OCI-LY1 (cell line): ENCODE measurements at regions not wholly inside any gene's neighbourhood (a gene's known extent, or its start where the extent isn't known, plus 50 kb on each side); places are given as distances from the start of the nearest gene placed in this dataset.
"Not testable (repeated sequence)": the region's sequence is repeated elsewhere in the genome, so short reads cannot be mapped to it uniquely, and the experiment has no call there.

ENCODE experiments used
- H2AFZ ChIP-seq: fragments of 200-600 bp; sonication (generic), shearing (Covaris generic); 2 replicates; pipeline ENCODE4 v1.6.0; 2014; ENCODE audit warnings: antibody characterized with exemption, mild to moderate bottlenecking, low read length
- H3F3A ChIP-seq: fragments of 200-600 bp; sonication (generic), shearing (Covaris generic); 2 replicates; pipeline ENCODE4 v1.6.0; 2014; ENCODE audit warnings: mild to moderate bottlenecking, antibody characterized with exemption, low read length, moderate library complexity; ENCODE audit not compliant: insufficient read depth
- H3K27ac ChIP-seq: fragments of 200-600 bp; sonication (generic); 2 replicates; pipeline ENCODE4 v1.5.1; 2014; ENCODE audit warnings: low read length, mixed run types, mild to moderate bottlenecking, low read depth; ENCODE audit not compliant: poor library complexity, severe bottlenecking
- H3K27me3 ChIP-seq: fragments of 200-600 bp; sonication (generic); 2 replicates; pipeline ENCODE4 v1.6.0; 2014; ENCODE audit warnings: antibody characterized with exemption, mild to moderate bottlenecking, low read length, moderate library complexity; ENCODE audit not compliant: insufficient read depth
- H3K36me3 ChIP-seq: fragments of 200-600 bp; sonication (generic); 2 replicates; pipeline ENCODE4 v1.6.1; 2014; ENCODE audit warnings: mild to moderate bottlenecking, antibody characterized with exemption, low read length, moderate library complexity, mixed read lengths; ENCODE audit not compliant: insufficient read depth
- H3K4me1 ChIP-seq: fragments of 200-600 bp; sonication (generic); 2 replicates; pipeline ENCODE4 v1.5.1; 2014; ENCODE audit warnings: mild to moderate bottlenecking, low read length, moderate library complexity; ENCODE audit not compliant: insufficient read depth, severe bottlenecking
- H3K4me2 ChIP-seq: fragments of 200-600 bp; sonication (generic), shearing (Covaris generic); 2 replicates; pipeline ENCODE4 v1.6.1; 2014; ENCODE audit warnings: low read length
- H3K4me3 ChIP-seq: fragments of 200-600 bp; sonication (generic); 2 replicates; pipeline ENCODE4 v1.5.1; 2014; ENCODE audit warnings: low read length, low read depth, mild to moderate bottlenecking, mixed read lengths; ENCODE audit not compliant: poor library complexity, severe bottlenecking
- H3K79me2 ChIP-seq: fragments of 200-600 bp; shearing (Covaris generic); 2 replicates; pipeline ENCODE4 v1.6.1; 2016; ENCODE audit warnings: mixed run types, low read length, mixed read lengths; ENCODE audit not compliant: insufficient read depth
- H3K9ac ChIP-seq: fragments of 200-600 bp; sonication (generic), shearing (Covaris generic); 2 replicates; pipeline ENCODE4 v1.6.1; 2014; ENCODE audit warnings: mild to moderate bottlenecking, low read length, mixed read lengths
- H3K9me2 ChIP-seq: fragments of 200-600 bp; sonication (generic), shearing (Covaris generic); 2 replicates; pipeline ENCODE4 v1.6.1; 2014; ENCODE audit warnings: low read depth, mild to moderate bottlenecking, low read length, mixed read lengths
- H3K9me3 ChIP-seq: fragments of 200-600 bp; shearing (Covaris generic); 2 replicates; pipeline ENCODE4 v1.6.1; 2014; ENCODE audit warnings: low read length, mixed read lengths
- H4K20me1 ChIP-seq: fragments of 200-600 bp; sonication (generic), shearing (Covaris generic); 2 replicates; pipeline ENCODE4 v1.6.0; 2016; ENCODE audit warnings: mild to moderate bottlenecking, low read length; ENCODE audit not compliant: insufficient read depth
- EZH2 ChIP-seq: fragments of 200-600 bp; sonication (generic), shearing (Covaris generic); IDR thresholded peaks from 2 replicates; pipeline ENCODE4 v1.8.0; 2017; ENCODE audit warnings: borderline replicate concordance, mixed run types, mild to moderate bottlenecking, antibody characterized with exemption, low read length, moderate library complexity, mixed read lengths
- TF ChIP-seq, protein P1 (sequence below): fragments of 200-600 bp; sonication (generic), shearing (Covaris generic); IDR thresholded peaks from 2 replicates; pipeline ENCODE4 v1.5.1; 2017; ENCODE audit warnings: mild to moderate bottlenecking, antibody characterized with exemption, low read length, moderate library complexity, mixed read lengths

DNA sequence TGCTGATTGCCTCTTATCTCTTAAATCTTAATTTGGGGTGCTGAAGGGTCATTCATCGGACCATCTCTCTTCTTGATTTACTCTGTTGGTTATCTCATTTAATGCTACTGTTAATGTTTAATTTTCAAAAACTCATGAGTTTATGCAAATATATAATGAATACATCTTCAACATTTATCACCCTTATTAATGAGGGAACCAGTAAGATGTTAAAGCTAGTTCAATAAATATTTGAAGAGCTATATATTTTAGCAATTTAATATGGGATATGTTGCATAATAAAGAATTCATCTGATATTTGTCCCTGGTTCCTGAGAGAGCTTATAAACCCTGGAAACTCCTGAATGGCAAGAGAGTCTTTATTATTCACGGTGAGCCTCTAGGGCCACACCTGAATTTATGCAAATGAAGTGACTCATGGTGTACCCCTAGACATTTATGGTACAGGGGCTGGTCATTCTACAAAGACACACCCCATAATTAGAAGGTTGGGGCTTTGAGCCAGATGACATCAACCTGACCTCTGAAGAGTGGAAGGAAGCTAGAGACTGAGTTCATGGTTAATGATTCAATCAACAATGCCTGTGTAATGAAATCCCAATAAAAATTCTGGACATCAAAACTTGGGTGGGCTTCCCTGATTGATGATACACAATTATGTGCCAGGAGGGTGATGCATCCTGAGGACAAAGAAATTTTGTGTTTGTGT, 339.5 kb upstream of the ZNF608 start:
- Histone ChIP-seq H3K36me3 (no peaks in the 10 kb centered on the region), H3K4me1 (no peaks in the 10 kb centered on the region), H2AFZ (no peak overlapping the region), H3K9me2 (no peaks in the 10 kb centered on the region), H3K9ac (no peak overlapping the region), H4K20me1 (no peaks in the 10 kb centered on the region), H3K27ac (no peak overlapping the region), H3K9me3 (0 out of 2 replicates have a peak, but pooled peaks cover 5% of the 10 kb centered on the region), H3K27me3 (no peaks in the 10 kb centered on the region), H3F3A (no peaks in the 10 kb centered on the region), H3K79me2 (no peaks in the 10 kb centered on the region), H3K4me3 (no peak overlapping the region), H3K4me2 (no peak overlapping the region)
- TF ChIP-seq, protein P1, sequence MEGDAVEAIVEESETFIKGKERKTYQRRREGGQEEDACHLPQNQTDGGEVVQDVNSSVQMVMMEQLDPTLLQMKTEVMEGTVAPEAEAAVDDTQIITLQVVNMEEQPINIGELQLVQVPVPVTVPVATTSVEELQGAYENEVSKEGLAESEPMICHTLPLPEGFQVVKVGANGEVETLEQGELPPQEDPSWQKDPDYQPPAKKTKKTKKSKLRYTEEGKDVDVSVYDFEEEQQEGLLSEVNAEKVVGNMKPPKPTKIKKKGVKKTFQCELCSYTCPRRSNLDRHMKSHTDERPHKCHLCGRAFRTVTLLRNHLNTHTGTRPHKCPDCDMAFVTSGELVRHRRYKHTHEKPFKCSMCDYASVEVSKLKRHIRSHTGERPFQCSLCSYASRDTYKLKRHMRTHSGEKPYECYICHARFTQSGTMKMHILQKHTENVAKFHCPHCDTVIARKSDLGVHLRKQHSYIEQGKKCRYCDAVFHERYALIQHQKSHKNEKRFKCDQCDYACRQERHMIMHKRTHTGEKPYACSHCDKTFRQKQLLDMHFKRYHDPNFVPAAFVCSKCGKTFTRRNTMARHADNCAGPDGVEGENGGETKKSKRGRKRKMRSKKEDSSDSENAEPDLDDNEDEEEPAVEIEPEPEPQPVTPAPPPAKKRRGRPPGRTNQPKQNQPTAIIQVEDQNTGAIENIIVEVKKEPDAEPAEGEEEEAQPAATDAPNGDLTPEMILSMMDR: no peak
- no peak for TF ChIP-seq EZH2

DNA sequence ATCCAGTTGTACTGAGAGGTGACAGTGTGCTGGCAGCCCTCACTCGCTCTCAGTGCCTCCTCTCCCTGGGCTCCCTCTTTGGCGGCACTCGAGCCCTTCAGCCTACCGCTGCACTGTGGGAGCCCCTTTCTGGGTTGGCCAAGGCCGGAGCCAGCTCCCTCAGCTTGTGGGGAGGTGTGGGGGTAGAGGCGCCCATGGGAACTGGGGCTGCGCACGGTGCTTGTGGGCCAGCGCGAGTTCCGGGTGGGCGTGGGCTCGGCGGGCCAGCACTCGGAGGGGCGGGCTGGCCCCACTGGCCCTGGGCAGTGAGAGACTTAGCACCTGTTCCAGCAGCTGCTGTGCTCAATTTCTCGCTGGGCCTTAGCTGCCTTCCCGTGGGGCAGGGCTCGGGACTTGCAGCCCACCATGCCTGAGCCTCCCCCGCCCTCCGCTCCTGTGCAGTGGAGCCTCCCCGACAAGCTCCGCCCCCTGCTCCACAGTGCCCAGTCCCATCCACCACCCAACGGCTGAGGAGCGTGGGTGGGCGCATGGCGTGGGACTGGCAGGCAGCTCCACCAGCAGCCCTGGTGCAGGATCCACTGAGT, 342.2 kb upstream of the ZNF608 start:
- Histone ChIP-seq H3K27ac (no peak overlapping the region), H3K27me3 (no peaks in the 10 kb centered on the region), H3K4me1 (no peaks in the 10 kb centered on the region), H3K4me3 (no peak overlapping the region), H3K9me3 (0 out of 2 replicates have a peak, but pooled peaks cover 5% of the 10 kb centered on the region), H4K20me1 (no peaks in the 10 kb centered on the region), H2AFZ (no peak overlapping the region), H3K9ac (no peak overlapping the region), H3K79me2 (no peaks in the 10 kb centered on the region), H3F3A (no peaks in the 10 kb centered on the region), H3K4me2 (no peak overlapping the region), H3K9me2 (no peaks in the 10 kb centered on the region), H3K36me3 (no peaks in the 10 kb centered on the region)
- TF ChIP-seq, protein P1: no peak
- no peak for TF ChIP-seq EZH2

DNA sequence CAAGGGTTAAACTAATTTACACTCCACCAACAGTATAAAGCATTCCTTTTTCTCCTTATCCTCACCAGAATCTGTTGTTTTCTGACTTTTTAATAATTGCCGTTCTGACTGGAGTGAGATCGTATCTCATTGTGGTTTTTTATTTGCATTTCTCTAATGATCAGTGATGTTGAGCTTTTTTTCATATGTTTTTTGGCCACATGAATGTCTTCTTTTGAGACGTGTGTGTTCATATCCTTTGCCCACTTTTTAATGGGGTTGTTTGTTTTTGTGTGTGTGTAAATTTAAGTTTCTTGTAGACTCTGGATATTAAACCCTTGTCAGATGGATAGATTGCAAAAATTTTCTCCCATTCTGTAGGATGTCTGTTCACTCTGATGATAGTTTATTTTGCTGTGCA, 345.7 kb upstream of the ZNF608 start:
- not testable (repeated sequence) for H3K4me2 ChIP-seq, H3K9me3 ChIP-seq, H3K4me1 ChIP-seq, H4K20me1 ChIP-seq, H3K9ac ChIP-seq, H3K79me2 ChIP-seq, H3K27me3 ChIP-seq, H3K4me3 ChIP-seq, H3K9me2 ChIP-seq, H3K27ac ChIP-seq, H3F3A ChIP-seq, H2AFZ ChIP-seq, H3K36me3 ChIP-seq

DNA sequence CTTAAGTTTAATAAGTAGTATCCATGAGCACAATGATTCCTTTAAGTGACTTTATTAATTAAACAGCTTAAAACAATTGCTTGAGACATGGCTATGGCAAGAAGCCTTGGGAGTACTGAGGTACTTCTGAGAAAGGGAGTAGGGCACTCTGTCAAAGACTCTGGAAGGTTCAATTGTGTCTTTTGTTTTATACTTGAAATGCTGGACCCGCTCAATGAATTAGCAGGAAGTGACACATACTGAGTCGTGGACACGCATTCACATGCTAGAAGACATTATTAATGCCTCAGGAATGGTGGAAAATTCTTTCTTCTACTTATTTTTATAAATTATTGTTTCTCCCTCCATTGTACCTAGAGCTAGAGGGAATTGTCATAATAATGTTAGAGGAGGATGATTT, 347.3 kb upstream of the ZNF608 start:
- H3K9me3 ChIP-seq: no peaks in the 10 kb centered on the region
- H3F3A ChIP-seq: no peaks in the 10 kb centered on the region
- H2AFZ ChIP-seq: peak overlapping the region; percentile 81; the same call in 1 of the 2 replicates
- H3K79me2 ChIP-seq: no peaks in the 10 kb centered on the region
- no peaks in the 10 kb centered on the region for H3K27me3 ChIP-seq
- TF ChIP-seq, protein P1: no peak
- TF ChIP-seq EZH2: no peak
- no peak overlapping the region for H3K9ac ChIP-seq
- H3K36me3 ChIP-seq: no peaks in the 10 kb centered on the region
- H3K4me3 ChIP-seq: no peak overlapping the region
- H3K9me2 ChIP-seq: no peaks in the 10 kb centered on the region
- no peaks in the 10 kb centered on the region for H3K4me1 ChIP-seq
- no peaks in the 10 kb centered on the region for H4K20me1 ChIP-seq
- no peak overlapping the region for H3K4me2 ChIP-seq
- H3K27ac ChIP-seq: no peak overlapping the region
